Nephron progenitor cell (in vitro differentiated cells): ENCODE measurements at regions not wholly inside any gene's neighbourhood (a gene's known extent, or its start where the extent isn't known, plus 50 kb on each side); places are given as distances from the start of the nearest gene placed in this dataset.
"Not testable (repeated sequence)": the region's sequence is repeated elsewhere in the genome, so short reads cannot be mapped to it uniquely, and the experiment has no call there.

Source experiments
- DNase-seq: peaks from one replicate; pipeline ENCODE4 v3.0.0; 2021
- H3K27ac Mint-ChIP-seq: 2 replicates; pipeline ENCODE4 v1.8.0; 2021; ENCODE audit warnings: mild to moderate bottlenecking, moderate library complexity, mixed read lengths
- H3K27me3 Mint-ChIP-seq: 2 replicates; pipeline ENCODE4 v1.8.0; 2021; ENCODE audit warnings: mild to moderate bottlenecking, low read depth, mixed read lengths; ENCODE audit not compliant: poor library complexity
- H3K36me3 Mint-ChIP-seq: 2 replicates; pipeline ENCODE4 v1.8.0; 2021; ENCODE audit warnings: low read depth, mixed read lengths
- H3K4me1 Mint-ChIP-seq: 2 replicates; pipeline ENCODE4 v1.8.0; 2021; ENCODE audit warnings: mixed read lengths
- H3K4me3 Mint-ChIP-seq: 2 replicates; pipeline ENCODE4 v1.8.0; 2021; ENCODE audit warnings: mild to moderate bottlenecking, moderate library complexity, mixed read lengths
- H3K9me3 Mint-ChIP-seq: 2 replicates; pipeline ENCODE4 v1.8.0; 2021; ENCODE audit warnings: mild to moderate bottlenecking, moderate library complexity, mixed read lengths
- CTCF ChIP-seq: fragments of 200-600 bp; sonication (generic); IDR thresholded peaks from 2 replicates; pipeline ENCODE4 v1.5.0; 2021; ENCODE audit warnings: antibody characterized with exemption

- no peak overlapping the region for H3K27ac Mint-ChIP-seq
- H3K4me1 Mint-ChIP-seq, result no peaks in the 10 kb centered on the region
- H3K36me3 Mint-ChIP-seq, result no peaks in the 10 kb centered on the region
- no peak for DNase-seq
- H3K9me3 Mint-ChIP-seq, result peaks cover 62% of the 10 kb centered on the region
- peaks cover 4% of the 10 kb centered on the region for H3K27me3 Mint-ChIP-seq
- TF ChIP-seq CTCF, result no peak
- no peak overlapping the region for H3K4me3 Mint-ChIP-seq
These were observed 524.8 kb downstream of the KCNJ18 start for GRCh38 chr17:22217135-22217534.

GRCh38 chr17:22221344-22221743, 529.0 kb downstream of the KCNJ18 start:
- Mint-ChIP-seq H3K27ac (no peak overlapping the region), H3K27me3 (peaks cover 4% of the 10 kb centered on the region), H3K9me3 (peaks cover 45% of the 10 kb centered on the region), H3K4me1 (no peaks in the 10 kb centered on the region), H3K4me3 (no peak overlapping the region), H3K36me3 (no peaks in the 10 kb centered on the region)
- no peak for TF ChIP-seq CTCF
- DNase-seq, result no peak

- not testable (repeated sequence) for H3K27ac Mint-ChIP-seq, DNase-seq, H3K4me3 Mint-ChIP-seq, H3K27me3 Mint-ChIP-seq, H3K36me3 Mint-ChIP-seq
- H3K9me3 Mint-ChIP-seq, result peaks cover 49% of the 10 kb centered on the region
- H3K4me1 Mint-ChIP-seq, result peaks cover 15% of the 10 kb centered on the region
These were observed 534.2 kb downstream of the KCNJ18 start for GRCh38 chr17:22226477-22226876.

GRCh38 chr17:22226932-22227331, 534.6 kb downstream of the KCNJ18 start:
- not testable (repeated sequence) for H3K27ac Mint-ChIP-seq, H3K4me3 Mint-ChIP-seq, H3K27me3 Mint-ChIP-seq, DNase-seq, H3K36me3 Mint-ChIP-seq
- Mint-ChIP-seq H3K4me1 (peaks cover 15% of the 10 kb centered on the region), H3K9me3 (peaks cover 51% of the 10 kb centered on the region)

- Mint-ChIP-seq H3K4me1 (peaks cover 15% of the 10 kb centered on the region), H3K9me3 (peaks cover 60% of the 10 kb centered on the region), H3K4me3 (peak overlapping the region; percentile 18), H3K27ac (peak overlapping the region; percentile 28)
- DNase-seq, H3K27me3 Mint-ChIP-seq, H3K36me3 Mint-ChIP-seq: not testable (repeated sequence)
These were observed 535.6 kb downstream of the KCNJ18 start for GRCh38 chr17:22227699-22228553.

- H3K27ac Mint-ChIP-seq, H3K36me3 Mint-ChIP-seq, DNase-seq, H3K27me3 Mint-ChIP-seq, H3K4me3 Mint-ChIP-seq: not testable (repeated sequence)
- H3K4me1 Mint-ChIP-seq, result peaks cover 15% of the 10 kb centered on the region
- peaks cover 69% of the 10 kb centered on the region for H3K9me3 Mint-ChIP-seq
These were observed 537.5 kb downstream of the KCNJ18 start for GRCh38 chr17:22229821-22230220.

GRCh38 chr17:22233382-22233781, 541.1 kb downstream of the KCNJ18 start:
- H3K36me3 Mint-ChIP-seq, result no peaks in the 10 kb centered on the region
- H3K9me3 Mint-ChIP-seq, result peaks cover 65% of the 10 kb centered on the region
- H3K27me3 Mint-ChIP-seq, result no peaks in the 10 kb centered on the region
- TF ChIP-seq CTCF, result no peak
- no peak for DNase-seq
- H3K27ac Mint-ChIP-seq, result no peak overlapping the region
- H3K4me3 Mint-ChIP-seq, result no peak overlapping the region
- H3K4me1 Mint-ChIP-seq, result peaks cover 3% of the 10 kb centered on the region

- TF ChIP-seq CTCF, result no peak
- Mint-ChIP-seq H3K4me1 (no peaks in the 10 kb centered on the region), H3K36me3 (no peaks in the 10 kb centered on the region), H3K9me3 (peaks cover 52% of the 10 kb centered on the region), H3K27me3 (no peaks in the 10 kb centered on the region), H3K27ac (no peak overlapping the region), H3K4me3 (no peak overlapping the region)
- DNase-seq, result no peak
These were observed 550.1 kb downstream of the KCNJ18 start for GRCh38 chr17:22242472-22242871.
